Stimulated activated CD8-positive, alpha-beta memory T cell treated with anti-CD3 and anti-CD28 coated beads, Interleukin-7, amount 100 ng/mL, for 48 hours (primary cell): ENCODE measurements at regions not wholly inside any gene's neighbourhood (a gene's known extent, or its start where the extent isn't known, plus 50 kb on each side); places are given as distances from the start of the nearest gene placed in this dataset.
"Not testable (repeated sequence)": the region's sequence is repeated elsewhere in the genome, so short reads cannot be mapped to it uniquely, and the experiment has no call there.

ENCODE experiments used
- DNase-seq, 2 donors: peaks; one replicate each; pipeline ENCODE4 v3.0.0-alpha.2; 2020; ENCODE audit warnings: low read depth in 1 of 2; ENCODE audit errors: extremely low read depth in 1 of 2

DNA sequence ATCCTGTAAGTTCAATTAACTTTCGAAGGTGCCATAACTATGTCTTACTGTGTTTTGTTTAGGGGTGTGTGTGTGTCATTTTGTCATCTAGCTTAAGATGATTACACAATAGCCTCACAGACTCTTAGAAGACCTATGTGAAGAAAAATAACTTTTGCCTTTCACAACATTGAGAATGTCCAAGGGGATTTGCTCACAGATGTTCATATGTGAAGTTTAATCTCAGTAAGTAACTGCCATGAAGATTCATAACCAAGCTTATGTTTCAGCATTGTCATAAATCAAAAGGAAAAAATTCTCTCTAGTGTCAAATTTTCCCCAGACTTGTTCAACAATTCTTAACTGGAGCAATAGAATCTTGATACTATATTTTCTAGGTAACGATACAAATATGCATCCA lies 226.1 kb upstream of the PRKD1 start:
- no peak for DNase-seq

DNA sequence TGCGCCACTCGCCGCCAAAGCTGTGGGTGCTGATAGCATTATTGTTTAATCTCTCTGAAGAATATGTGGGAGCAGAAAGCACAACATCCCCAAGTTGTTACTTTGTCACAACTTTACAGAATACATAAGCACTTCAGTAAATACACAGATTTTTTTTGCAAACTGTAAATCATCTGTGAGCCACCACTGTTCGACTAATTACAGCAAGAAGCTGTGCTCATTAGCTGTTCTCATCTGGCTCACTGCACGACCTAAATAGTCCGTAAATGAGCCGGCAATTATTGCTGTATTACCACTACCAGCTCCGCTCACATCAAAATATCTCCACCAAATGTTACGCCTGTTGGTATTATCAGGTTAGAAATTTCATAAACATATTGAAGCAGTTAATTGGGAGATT lies 228.9 kb upstream of the PRKD1 start:
- DNase-seq = no peak

DNA sequence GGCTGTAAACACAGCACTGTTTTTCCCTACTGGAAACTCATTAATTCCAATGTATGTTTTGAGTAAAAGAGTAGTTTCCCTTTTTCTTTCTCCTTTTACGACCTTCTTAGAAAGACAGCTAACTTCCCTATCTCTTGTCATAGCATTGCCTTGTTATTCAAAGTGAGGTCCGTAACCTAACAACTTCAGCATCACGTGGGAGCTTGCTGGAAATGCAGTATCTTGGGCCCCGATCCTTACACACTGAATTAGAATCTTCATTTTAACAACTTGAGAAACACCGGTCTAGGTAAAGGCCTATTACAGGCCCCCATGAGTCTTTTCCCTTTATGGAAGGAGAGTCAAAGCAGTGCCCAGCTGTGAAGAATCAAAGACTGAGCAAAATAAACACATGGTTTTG lies 230.7 kb upstream of the PRKD1 start:
- no peak for DNase-seq

DNA sequence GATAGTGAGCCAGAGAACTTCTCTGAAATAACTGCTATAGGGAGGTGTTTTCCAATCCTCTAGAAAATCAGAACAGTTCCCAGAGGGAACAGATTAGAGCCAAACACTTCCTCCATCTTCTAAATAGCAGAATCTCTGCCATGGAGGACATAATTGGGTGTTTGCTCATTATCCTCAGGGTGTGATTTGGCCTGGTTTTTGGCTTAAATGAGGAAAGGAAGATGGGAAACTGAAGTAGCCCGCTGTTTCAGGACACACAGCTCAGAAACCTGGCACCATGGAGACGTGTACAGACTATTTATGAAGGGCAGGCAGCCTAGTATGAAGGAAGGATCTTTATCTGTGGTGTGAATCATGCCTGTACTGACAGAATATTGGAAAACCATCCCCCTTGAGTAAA lies 231.7 kb upstream of the PRKD1 start:
- DNase-seq = no peak

DNA sequence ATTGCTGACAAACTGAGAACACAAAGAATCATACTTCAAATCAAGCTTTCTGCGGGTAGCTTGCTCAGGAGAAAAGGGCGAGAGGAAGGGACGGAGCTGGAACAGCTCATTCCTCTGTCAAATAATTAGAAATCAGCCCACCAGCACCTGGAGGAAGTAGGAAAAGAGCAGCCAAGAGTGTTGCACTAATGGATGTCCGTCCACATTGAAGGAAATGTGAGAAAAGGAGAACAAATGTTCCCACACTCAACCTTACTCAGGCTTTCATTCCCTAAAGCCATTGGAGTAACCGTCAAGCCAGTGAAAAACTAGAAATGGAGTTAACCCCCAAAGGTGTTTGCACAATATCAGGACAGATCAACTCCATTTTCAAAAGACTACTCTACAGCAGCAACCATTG lies 233.0 kb upstream of the PRKD1 start:
- DNase-seq = no peak

DNA sequence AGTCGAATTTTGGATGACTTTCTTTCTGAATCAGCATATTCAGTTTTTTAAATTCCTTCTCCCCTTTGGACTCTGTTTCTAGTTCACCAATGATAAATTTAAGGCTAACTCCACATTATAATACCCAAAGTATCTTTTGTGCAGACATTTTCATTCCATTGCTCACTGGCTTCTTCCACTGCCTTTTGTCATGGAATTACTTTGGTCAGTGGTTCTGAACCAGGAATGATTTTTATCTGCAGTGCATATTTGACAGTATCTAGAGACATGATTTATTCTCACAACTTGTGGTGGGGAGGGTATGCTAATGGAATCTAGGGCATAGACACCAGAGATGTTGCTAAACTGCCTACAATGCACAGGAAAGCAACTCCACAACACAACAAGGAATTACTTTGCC lies 234.4 kb upstream of the PRKD1 start:
- DNase-seq = no peak

DNA sequence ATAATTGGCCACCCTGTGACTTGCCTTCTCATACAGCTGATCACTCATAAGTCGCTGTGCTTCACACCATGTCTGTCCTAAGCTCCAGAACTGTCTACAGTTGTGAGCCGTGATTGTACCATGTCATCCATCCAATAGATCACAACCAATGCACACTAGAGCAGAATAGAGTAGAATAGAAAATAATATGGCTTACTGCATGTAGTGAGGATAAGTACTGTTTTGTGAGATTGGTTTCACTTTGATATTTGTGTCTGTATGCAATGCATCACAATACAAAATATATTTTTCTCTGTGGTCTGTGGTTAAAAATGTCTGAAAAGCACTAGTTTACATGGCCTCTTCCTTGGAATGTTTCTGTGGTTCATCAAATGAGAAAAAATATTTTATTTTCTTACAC lies 237.6 kb upstream of the PRKD1 start:
- no peak for DNase-seq

DNA sequence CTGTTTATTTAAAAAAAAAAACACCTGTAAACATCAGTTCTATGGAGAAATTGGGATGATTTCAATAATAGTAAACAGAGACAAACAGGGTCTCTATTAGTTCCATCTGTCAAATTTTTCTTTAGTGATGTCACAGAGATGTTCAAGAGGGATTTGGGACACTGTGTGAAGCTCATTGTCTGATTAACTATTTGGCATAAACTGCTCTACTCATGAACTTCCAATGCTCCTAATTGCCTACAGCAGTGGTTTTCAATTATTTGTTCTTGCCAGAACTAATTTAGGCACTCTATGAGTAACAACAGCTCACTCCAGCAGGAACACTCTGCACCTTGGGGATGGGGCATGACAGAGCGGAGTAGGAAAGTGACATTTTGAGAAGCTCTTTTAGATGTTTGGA lies 250.1 kb upstream of the PRKD1 start:
- no peak for DNase-seq

DNA sequence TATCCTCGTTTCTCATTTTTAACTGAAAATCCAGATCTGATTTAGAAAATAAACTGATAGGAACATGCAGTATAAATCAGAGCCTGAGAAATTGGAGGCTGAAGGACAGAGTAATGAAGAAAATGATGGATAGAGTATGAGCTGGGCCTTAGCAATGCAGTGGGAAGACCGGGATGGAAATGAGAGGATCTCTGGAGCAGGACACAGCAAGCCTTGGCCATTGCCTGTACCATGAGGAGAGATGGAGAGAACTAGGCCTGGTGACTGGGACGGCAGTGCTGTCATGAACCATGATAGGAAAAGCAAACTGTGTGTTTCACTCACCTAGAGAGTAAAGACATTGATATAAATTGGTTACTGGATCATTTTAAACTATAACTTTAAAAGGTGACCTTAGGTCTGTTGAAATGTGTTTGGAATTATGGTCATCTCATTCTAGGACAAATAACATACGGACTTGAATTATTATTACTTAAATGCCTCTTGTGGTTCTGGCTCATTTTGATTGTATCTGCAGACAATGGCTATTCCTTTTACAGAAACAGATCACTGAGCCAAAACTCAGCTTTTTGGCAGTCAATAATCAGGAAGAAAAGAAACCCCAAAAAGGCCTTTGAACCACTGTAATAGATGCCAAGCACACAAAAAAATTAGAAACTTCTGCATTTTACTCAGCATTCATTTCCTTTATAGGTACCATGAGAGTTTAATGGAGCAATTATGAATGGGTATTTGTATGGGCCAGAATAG lies 251.9 kb upstream of the PRKD1 start:
- no peak for DNase-seq

DNA sequence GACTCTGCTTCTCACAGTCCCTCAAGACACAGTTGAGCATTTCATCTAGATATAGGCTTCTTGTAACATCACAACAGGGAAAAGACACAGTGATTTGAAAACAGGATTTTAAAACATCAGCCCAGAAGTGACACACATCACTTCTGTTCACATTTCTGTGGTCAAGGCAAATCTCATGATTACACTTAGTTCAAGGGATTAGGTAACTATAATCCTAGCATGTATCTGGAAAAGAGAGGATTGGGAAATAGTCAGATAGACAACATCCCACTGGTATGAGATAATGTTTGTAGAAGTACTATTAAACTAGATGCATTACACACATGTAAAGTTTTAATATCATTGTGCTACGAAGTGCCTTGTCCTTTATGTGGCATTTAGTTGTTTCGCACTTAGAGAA lies 252.6 kb upstream of the PRKD1 start:
- no peak for DNase-seq

DNA sequence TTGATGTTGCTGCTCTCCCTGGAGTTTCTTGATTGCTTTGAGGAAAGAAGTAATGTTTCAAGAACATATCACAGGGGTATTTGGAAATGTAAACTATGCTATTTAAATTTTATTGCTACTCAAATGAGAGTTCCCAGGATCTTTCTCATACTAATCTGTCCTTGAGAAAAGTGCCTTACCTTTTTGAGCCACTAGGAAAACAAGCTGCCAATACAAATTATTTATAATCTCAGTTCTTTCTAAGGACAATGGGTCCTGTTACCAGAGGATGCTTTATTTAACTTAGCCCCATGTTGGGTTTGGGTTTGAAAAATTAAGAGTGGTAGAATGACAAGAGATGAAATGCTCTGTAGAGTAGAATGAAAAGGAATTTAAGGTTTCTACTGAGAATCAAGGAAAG lies 258.2 kb upstream of the PRKD1 start:
- no peak for DNase-seq

DNA sequence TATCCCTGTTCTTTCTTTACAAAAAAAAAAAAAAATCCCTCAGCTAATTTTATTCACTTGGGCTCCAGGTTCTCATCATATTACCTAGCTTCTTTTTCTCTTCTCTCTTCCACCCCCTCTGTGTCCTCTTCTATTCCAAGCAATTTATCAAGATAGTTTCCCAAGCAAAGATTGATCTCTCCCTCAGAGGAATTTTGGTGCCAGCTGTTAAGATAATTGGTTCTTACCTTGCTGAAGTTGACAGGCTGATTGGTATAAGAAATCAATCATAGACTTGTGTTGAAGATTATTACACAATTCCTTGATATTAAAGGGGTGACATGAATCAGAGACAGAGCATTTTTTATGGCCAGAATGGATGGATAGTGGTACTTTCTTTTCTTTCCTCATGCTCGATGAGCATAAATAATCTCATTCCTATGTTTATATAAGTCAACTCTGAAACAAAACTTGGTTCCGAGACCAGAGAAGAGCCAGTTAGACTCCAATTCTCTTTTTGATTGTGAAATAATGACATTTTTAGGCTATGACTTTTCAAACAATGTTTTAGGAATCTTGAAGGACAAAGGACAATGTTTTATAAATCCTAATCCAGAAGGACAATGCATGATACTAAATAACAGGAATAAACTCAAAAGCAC lies 264.1 kb upstream of the PRKD1 start:
- DNase-seq = no peak

DNA sequence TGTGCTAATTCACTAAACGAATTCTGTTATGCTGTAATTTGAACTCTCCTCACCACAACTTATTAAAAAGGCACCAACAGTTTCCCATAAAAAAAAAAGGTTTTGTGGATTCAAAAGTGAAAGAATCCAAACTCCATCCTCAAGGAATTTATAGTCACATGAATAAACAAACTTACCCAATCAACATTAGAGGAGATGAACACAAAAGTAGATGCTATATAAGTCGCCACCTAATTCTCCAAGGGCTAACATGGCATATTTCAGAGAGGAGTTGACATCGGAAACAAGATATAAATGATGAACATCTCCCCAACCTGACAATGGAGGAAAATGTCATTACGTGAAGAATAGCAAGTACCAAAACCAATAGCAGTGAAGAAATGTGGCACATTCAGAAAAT lies 265.5 kb upstream of the PRKD1 start:
- no peak for DNase-seq

DNA sequence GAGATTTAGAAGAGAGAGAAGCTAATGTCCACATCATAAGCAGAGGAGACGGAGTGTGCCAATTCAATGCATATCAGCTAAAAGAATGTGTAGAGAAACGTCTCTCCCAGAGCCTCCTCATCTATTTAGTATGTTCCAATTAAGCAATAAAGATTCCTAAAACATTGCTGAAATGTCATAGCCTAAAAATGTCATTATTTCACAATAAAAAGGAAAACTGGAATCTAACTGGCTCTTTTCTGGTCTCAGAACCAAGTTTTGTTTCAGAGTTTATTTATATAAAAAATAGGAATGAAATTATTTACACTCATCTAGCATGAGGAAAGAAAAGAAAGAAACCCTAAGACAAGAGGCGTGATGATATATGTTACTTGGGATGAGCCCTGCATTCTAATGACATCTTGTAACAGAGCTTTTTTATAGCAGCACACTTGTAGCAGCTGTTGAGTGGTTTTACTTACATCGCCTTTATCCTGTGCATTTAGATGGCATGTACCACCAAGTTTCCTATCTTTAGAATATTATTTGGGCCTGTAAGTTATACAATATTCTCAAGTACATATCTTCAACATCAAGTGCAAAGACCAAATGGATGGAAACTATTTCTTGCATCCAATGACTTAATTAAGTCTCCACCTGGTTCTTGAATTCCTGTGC lies 266.3 kb upstream of the PRKD1 start:
- DNase-seq = no peak

DNA sequence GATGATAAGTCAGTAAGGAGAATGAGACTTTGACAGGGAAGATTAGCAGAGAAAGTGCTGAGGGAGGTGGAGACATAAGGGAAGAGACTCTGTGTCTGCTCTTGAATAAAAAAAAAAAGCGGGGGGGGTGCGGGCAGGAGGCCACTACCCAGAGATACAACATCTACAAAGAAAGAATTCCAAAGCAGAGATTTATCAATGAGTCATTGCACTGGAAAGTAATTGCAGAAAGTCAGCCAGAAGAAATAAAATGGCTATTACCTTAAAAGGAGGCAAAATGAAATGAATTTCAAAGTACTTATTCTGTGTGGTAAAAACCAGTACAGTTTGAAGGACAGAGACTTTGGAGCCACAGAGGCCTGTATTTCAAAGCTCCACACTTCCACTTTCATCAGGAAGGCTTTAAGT lies 267.1 kb upstream of the PRKD1 start:
- no peak for DNase-seq

DNA sequence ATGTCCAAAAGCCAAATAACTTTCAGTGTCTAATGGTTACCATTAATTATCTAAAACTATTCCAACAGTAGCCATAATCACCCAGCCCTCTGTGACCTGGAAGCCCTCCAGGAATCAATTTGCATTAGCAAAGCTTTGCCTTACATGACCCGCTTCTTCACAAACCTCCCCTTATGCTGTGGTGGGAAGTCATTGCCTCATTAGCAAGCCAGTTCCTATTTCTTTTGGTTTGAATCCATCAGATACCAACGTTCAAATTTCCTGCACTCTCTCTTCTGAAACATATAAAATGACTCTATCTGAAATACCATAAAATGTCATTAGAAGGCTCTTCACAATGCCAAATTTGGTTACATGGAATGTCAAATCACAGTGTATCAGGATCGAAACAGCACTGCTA lies 268.3 kb upstream of the PRKD1 start:
- DNase-seq = no peak

DNA sequence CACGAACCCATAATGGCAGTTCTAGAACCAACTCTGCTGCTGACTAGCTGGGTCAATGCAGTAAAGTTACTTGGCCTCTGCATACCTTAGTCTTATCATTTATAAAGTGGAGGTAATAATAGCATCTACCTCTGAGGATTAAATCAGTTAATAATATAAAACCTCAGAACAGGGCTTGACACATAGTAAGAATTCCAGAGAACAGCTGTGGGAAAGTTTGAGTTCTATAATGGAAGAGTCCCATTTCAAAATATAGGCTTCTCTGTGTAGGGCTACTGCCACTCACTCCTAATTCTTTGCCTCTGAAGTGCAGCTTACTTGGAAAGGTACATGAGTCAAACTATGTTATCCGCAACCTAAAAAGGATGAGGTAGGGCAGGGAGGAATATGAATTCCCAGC lies 269.2 kb upstream of the PRKD1 start:
- DNase-seq = no peak

DNA sequence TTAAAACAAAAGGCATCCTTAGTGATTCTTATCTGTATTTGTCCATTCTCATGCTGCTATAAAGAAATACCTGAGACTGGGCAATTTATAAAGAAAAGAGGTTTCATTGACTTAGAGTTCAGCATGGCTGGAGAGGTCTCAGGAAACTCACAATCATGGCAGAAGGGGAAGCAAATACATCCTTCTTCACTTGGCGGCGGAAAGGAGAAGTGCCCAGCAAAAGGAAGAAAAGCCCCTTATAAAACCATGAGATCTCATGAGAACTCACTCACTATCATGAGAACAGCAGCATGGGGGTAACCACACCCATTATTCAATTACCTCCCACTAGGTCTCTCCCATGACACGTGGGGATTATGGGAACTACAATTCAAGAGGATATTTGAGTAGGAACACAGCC lies 271.1 kb upstream of the PRKD1 start:
- DNase-seq = not testable (repeated sequence)

DNA sequence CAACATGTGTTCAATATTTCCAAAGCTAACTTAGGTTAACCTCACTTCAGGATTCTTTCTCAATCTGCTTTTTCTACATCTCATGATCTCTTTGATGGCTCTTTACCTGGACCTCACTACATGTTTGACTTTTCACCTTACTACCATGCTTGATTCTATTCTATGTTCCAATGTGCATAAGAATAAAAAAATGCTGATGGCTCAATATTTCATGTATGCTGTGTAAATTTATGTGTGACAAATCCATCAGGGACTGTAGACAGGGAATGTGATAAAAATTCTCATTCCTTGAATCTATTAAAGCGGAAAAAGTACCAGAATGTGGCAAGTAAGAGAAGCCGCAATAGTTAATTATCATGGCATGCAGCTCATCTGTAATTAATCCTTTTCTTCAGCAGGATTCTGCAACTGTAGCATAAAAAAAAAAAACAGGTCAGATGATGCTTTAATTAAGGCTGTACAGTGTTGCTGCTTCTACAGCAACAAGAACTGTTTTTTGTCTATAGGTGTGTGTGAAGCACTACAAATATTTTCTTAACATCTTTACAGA lies 276.9 kb upstream of the PRKD1 start:
- DNase-seq = no peak

DNA sequence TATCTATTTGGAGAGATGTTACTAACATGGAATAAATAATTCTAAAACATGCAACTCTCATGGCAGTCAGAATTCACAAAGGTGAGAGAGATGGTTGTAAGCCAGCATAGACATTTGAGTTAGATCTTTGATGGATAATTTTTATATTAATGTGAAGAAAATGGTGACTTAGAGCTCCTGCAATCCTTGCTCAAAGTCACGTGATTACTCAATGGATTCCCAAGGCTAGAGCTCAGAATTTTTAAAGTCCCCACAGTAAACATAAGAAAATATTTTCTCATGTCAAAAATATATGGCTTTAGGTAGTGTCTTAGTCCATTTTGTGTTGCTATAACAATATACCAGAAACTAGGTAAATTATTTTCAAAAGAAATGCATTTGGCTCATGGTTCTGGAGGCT lies 281.5 kb upstream of the PRKD1 start:
- no peak for DNase-seq

DNA sequence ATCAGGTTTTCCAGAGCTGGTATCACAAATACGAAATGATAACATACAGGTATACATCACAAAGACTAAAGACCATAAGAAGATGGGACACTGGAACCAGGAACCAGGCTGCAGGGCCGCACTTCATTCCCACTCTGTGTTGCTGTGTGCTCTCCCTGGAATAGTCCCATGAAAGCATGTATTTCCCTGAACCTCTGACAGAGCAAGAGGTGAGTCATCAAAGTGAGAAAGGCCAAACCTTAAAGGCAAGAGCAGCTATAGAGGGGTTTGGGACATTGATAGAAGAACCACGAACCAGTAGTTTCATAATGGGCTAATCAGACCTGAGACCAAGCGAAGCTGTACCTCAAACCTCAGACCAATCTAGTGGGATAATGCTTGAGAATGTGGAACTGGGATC lies 283.0 kb upstream of the PRKD1 start:
- no peak for DNase-seq

DNA sequence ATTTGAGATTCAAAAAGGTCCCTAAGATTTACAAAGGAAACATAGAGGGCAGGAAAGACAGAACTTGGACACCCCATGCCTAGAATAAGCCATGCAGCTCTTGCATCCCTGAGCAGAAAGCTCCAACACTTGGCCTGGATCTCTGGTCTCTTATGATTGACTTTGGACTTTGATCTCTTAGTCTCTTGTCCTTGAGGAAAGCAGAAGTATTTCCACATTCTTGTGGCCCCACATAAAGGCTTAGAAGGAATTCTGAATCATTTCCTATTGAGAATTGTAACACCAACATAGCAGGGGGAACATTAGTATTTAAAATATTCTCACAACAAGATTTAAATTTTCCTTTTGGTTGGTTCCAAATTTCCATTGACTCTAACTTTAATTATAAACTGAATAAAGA lies 283.7 kb upstream of the PRKD1 start:
- DNase-seq = no peak
